ENCODE measurements at regions not wholly inside any gene's neighbourhood (a gene's known extent, or its start where the extent isn't known, plus 50 kb on each side); places are given as distances from the start of the nearest gene placed in this dataset.

- 30 to 59% methylated on average over 2 of the region's 2 CpGs for WGBS, 2 donors
- DNase-seq (no peak), ATAC-seq (ENCODE audit: low FRiP score) (no peak)
- intact Hi-C loops (cut with DNase I), result loop anchor here in 1 of 2 donors (5.0 kb wide), 1 partner anchor 43 kb away; no protein-coding TSS in a partner anchor
- H3K27ac ChIP-seq (ENCODE audit: low read depth in 1 of 2, low read length in 2 of 2), result no peak overlapping the region
- no peaks in the 10 kb centered on the region for H3K36me3 ChIP-seq (ENCODE audit: control insufficient read depth in 1 of 2, insufficient read depth in 2 of 2, low read length in 1 of 2)
- H3K4me1 ChIP-seq (ENCODE audit: control insufficient read depth in 1 of 2, insufficient read depth in 2 of 2, low read length in 2 of 2), result peaks cover 0 to 2% of the 10 kb centered on the region in 2 donors
- H3K9me3 ChIP-seq (ENCODE audit: control insufficient read depth, low read length), result no peaks in the 10 kb centered on the region
- no peak overlapping the region for H3K4me3 ChIP-seq (ENCODE audit: low read length in 2 of 2)
- H3K27me3 ChIP-seq (ENCODE audit: control insufficient read depth in 1 of 2, insufficient read depth in 2 of 2, low read length in 1 of 2), result no peaks in the 10 kb centered on the region
Measured at GRCh38 chr1:201653883-201654282, 115.0 kb downstream of the NAV1 start.

GRCh38 chr1:201655243-201655642 lies 116.3 kb downstream of the NAV1 start:
- DNase-seq (no peak), ATAC-seq (ENCODE audit: low FRiP score) (no peak)
- 89 to 95% methylated on average over 6 of the region's 6 CpGs for WGBS, 2 donors
- Histone ChIP-seq H3K4me3 (ENCODE audit: low read length in 2 of 2) (no peak overlapping the region), H3K4me1 (ENCODE audit: control insufficient read depth in 1 of 2, insufficient read depth in 2 of 2, low read length in 2 of 2) (no peaks in the 10 kb centered on the region), H3K36me3 (ENCODE audit: control insufficient read depth in 1 of 2, insufficient read depth in 2 of 2, low read length in 1 of 2) (no peaks in the 10 kb centered on the region), H3K27ac (ENCODE audit: low read depth in 1 of 2, low read length in 2 of 2) (no peak overlapping the region), H3K9me3 (ENCODE audit: control insufficient read depth, low read length) (no peaks in the 10 kb centered on the region), H3K27me3 (ENCODE audit: control insufficient read depth in 1 of 2, insufficient read depth in 2 of 2, low read length in 1 of 2) (no peaks in the 10 kb centered on the region)
- intact Hi-C loops (cut with DNase I), result no loop called here

DNA sequence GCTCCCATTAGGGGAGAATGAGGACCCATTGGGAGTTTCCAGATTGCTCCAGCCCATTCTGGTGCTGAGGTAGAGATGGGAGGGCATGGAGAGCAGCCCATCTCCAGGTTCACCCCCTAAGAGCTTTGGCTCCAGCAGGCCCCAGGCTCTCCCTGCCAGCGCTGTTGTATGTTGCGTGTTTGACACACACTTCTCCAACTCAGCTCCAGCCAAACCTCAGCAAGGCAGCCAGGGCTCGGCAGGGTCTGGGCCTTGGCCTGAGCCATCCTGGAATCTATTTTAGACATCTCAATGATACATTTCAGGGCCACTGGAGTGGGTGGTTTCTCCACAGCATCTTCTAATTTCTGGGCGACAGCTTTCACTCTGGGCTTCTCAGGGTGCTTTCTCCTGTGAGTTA lies 117.0 kb downstream of the NAV1 start:
- 47 to 67% methylated on average over 4 of the region's 4 CpGs for WGBS, 2 donors
- intact Hi-C loops (cut with DNase I), result no loop called here
- Histone ChIP-seq H3K27me3 (ENCODE audit: control insufficient read depth in 1 of 2, insufficient read depth in 2 of 2, low read length in 1 of 2) (no peaks in the 10 kb centered on the region), H3K27ac (ENCODE audit: low read depth in 1 of 2, low read length in 2 of 2) (no peak overlapping the region), H3K9me3 (ENCODE audit: control insufficient read depth, low read length) (no peaks in the 10 kb centered on the region), H3K4me3 (ENCODE audit: low read length in 2 of 2) (no peak overlapping the region), H3K4me1 (ENCODE audit: control insufficient read depth in 1 of 2, insufficient read depth in 2 of 2, low read length in 2 of 2) (no peaks in the 10 kb centered on the region), H3K36me3 (ENCODE audit: control insufficient read depth in 1 of 2, insufficient read depth in 2 of 2, low read length in 1 of 2) (no peaks in the 10 kb centered on the region)
- no peak for ATAC-seq (ENCODE audit: low FRiP score)
- DNase-seq, result no peak

GRCh38 chr1:201656311-201657032 lies 117.5 kb downstream of the NAV1 start:
- no peak overlapping the region for H3K27ac ChIP-seq (ENCODE audit: low read depth in 1 of 2, low read length in 2 of 2)
- H3K27me3 ChIP-seq (ENCODE audit: control insufficient read depth in 1 of 2, insufficient read depth in 2 of 2, low read length in 1 of 2), result no peaks in the 10 kb centered on the region
- H3K9me3 ChIP-seq (ENCODE audit: control insufficient read depth, low read length), result no peaks in the 10 kb centered on the region
- H3K4me3 ChIP-seq (ENCODE audit: low read length in 2 of 2), result no peak overlapping the region
- no peaks in the 10 kb centered on the region for H3K36me3 ChIP-seq (ENCODE audit: control insufficient read depth in 1 of 2, insufficient read depth in 2 of 2, low read length in 1 of 2)
- no peaks in the 10 kb centered on the region for H3K4me1 ChIP-seq (ENCODE audit: control insufficient read depth in 1 of 2, insufficient read depth in 2 of 2, low read length in 2 of 2)
- intact Hi-C loops (cut with DNase I), result no loop called here
- DNase-seq, result peak in 1 of 2 donors; percentile 59
- no peak for ATAC-seq (ENCODE audit: low FRiP score)
- 59 to 67% methylated on average over 8 of the region's 8 CpGs for WGBS, 2 donors

GRCh38 chr1:201659572-201659971 lies 120.6 kb downstream of the NAV1 start:
- DNase-seq, result no peak
- no peak overlapping the region for H3K27ac ChIP-seq (ENCODE audit: low read depth in 1 of 2, low read length in 2 of 2)
- H3K4me3 ChIP-seq (ENCODE audit: low read length in 2 of 2), result no peak overlapping the region
- H3K27me3 ChIP-seq (ENCODE audit: control insufficient read depth in 1 of 2, insufficient read depth in 2 of 2, low read length in 1 of 2), result no peaks in the 10 kb centered on the region
- no peaks in the 10 kb centered on the region for H3K36me3 ChIP-seq (ENCODE audit: control insufficient read depth in 1 of 2, insufficient read depth in 2 of 2, low read length in 1 of 2)
- H3K4me1 ChIP-seq (ENCODE audit: control insufficient read depth in 1 of 2, insufficient read depth in 2 of 2, low read length in 2 of 2), result no peaks in the 10 kb centered on the region
- no peak for ATAC-seq (ENCODE audit: low FRiP score)
- intact Hi-C loops (cut with DNase I), result no loop called here
- WGBS, 2 donors, result 96 to 100% methylated on average over 3 of the region's 3 CpGs
- H3K9me3 ChIP-seq (ENCODE audit: control insufficient read depth, low read length), result no peaks in the 10 kb centered on the region

DNA sequence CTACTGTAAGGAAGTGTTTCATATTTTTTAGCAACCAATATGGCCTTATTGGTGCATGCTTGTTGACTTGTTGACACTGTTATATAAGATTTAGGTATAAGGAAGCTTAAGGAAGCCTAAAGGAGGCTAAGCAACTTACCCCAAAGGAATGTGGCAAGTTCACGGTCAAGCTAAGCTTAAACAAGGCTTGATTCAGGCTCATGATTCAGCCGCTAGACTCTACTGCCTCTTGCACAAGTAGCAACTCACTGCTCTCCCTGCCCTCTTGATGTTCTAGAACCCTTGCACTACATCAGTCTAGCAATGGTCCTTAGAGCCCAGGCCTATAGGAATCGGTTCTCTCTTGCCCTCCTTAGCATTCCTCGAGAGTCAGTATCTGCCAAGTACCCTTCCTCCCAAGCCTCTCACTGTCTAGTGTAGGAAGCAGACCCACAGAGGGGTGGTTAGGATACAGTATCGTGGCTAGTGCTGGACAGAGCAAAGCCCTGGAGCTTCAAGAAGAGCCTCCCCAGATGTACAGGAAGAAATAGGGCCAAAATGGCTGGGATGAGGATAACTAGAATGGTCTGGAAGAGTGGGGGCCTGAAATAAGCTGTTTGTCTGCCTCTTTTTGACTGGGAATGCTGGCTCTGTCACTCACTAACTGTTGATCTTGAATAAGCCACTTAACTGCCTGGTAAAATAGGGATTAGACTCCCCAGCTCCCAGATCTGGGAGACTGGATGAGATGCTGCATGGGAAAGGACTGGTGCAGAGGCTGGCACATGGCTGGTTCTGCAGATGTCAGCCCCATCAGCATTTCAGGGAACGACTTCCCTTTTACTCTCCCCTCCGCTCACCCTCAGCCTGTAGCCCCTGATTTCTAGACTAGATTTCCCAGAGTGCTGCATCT lies 122.2 kb downstream of the NAV1 start:
- no peaks in the 10 kb centered on the region for H3K9me3 ChIP-seq (ENCODE audit: control insufficient read depth, low read length)
- no peak overlapping the region for H3K4me3 ChIP-seq (ENCODE audit: low read length in 2 of 2)
- no peaks in the 10 kb centered on the region for H3K27me3 ChIP-seq (ENCODE audit: control insufficient read depth in 1 of 2, insufficient read depth in 2 of 2, low read length in 1 of 2)
- H3K27ac ChIP-seq (ENCODE audit: low read depth in 1 of 2, low read length in 2 of 2), result no peak overlapping the region
- DNase-seq (no peak), ATAC-seq (ENCODE audit: low FRiP score) (no peak)
- no peaks in the 10 kb centered on the region for H3K4me1 ChIP-seq (ENCODE audit: control insufficient read depth in 1 of 2, insufficient read depth in 2 of 2, low read length in 2 of 2)
- no peaks in the 10 kb centered on the region for H3K36me3 ChIP-seq (ENCODE audit: control insufficient read depth in 1 of 2, insufficient read depth in 2 of 2, low read length in 1 of 2)
- intact Hi-C loops (cut with DNase I), result no loop called here
- 77 to 82% methylated on average over 7 of the region's 7 CpGs for WGBS, 2 donors

DNA sequence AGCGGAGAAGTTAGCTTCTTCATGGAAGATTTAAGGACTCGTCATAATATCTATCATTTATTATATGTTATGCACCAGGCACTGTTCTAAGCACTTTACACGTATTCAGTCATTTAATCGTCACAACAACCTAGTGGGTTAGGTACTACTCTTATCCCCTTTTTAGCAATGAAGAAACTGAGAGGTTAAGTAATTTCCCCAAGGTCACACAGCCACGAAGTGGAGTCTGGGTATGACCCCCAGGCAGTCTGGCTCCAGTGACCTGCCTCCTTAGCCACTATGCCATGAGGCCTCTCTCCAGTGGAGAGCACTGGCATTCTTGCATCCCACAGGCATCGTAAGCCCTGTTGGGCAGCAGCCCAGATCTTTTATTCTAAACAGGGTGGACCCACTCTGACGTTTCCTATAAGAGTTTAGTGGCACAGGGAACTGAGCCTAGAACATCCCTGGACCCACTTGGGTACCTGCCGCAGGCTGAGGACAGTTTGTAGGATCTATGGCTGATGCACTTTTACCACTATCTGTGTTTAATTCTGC lies 123.0 kb downstream of the NAV1 start:
- Histone ChIP-seq H3K4me1 (ENCODE audit: control insufficient read depth in 1 of 2, insufficient read depth in 2 of 2, low read length in 2 of 2) (no peaks in the 10 kb centered on the region), H3K36me3 (ENCODE audit: control insufficient read depth in 1 of 2, insufficient read depth in 2 of 2, low read length in 1 of 2) (no peaks in the 10 kb centered on the region), H3K4me3 (ENCODE audit: low read length in 2 of 2) (no peak overlapping the region), H3K27me3 (ENCODE audit: control insufficient read depth in 1 of 2, insufficient read depth in 2 of 2, low read length in 1 of 2) (no peaks in the 10 kb centered on the region), H3K27ac (ENCODE audit: low read depth in 1 of 2, low read length in 2 of 2) (no peak overlapping the region), H3K9me3 (ENCODE audit: control insufficient read depth, low read length) (no peaks in the 10 kb centered on the region)
- WGBS, 2 donors, result 79 to 86% methylated on average over 8 of the region's 8 CpGs
- ATAC-seq (ENCODE audit: low FRiP score) (no peak), DNase-seq (no peak)
- intact Hi-C loops (cut with DNase I), result no loop called here

- H3K9me3 ChIP-seq (ENCODE audit: control insufficient read depth, low read length), result no peaks in the 10 kb centered on the region
- no peaks in the 10 kb centered on the region for H3K36me3 ChIP-seq (ENCODE audit: control insufficient read depth in 1 of 2, insufficient read depth in 2 of 2, low read length in 1 of 2)
- H3K4me1 ChIP-seq (ENCODE audit: control insufficient read depth in 1 of 2, insufficient read depth in 2 of 2, low read length in 2 of 2), result no peaks in the 10 kb centered on the region
- H3K27me3 ChIP-seq (ENCODE audit: control insufficient read depth in 1 of 2, insufficient read depth in 2 of 2, low read length in 1 of 2), result no peaks in the 10 kb centered on the region
- DNase-seq, result no peak
- 67 to 80% methylated on average over 2 of the region's 2 CpGs for WGBS, 2 donors
- intact Hi-C loops (cut with DNase I), result no loop called here
- no peak for ATAC-seq (ENCODE audit: low FRiP score)
- H3K4me3 ChIP-seq (ENCODE audit: low read length in 2 of 2), result no peak overlapping the region
- H3K27ac ChIP-seq (ENCODE audit: low read depth in 1 of 2, low read length in 2 of 2), result no peak overlapping the region
Measured at GRCh38 chr1:201662646-201663045, 123.7 kb downstream of the NAV1 start.
